ENCODE measurements at regions not wholly inside any gene's neighbourhood (a gene's known extent, or its start where the extent isn't known, plus 50 kb on each side); places are given as distances from the start of the nearest gene placed in this dataset.
"Not testable (repeated sequence)": the region's sequence is repeated elsewhere in the genome, so short reads cannot be mapped to it uniquely, and the experiment has no call there.

- TF ChIP-seq RAD21 (IDR thresholded peaks at IDR 0.05); YY1 (IDR thresholded peaks at IDR 0.05); CTCF (IDR thresholded peaks at IDR 0.05; ENCODE audit: low read depth, low read length, missing input control); TAF1 (conservative IDR thresholded peaks at IDR 0.05); REST (IDR thresholded peaks at IDR 0.05); JUND (IDR thresholded peaks at IDR 0.05); EGR1 (IDR thresholded peaks at IDR 0.05; ENCODE audit: low read depth in 2 of 2); ZBTB33 (IDR thresholded peaks at IDR 0.05); GABPA (IDR thresholded peaks at IDR 0.05 in 1 of 2, conservative IDR thresholded peaks at IDR 0.05 in 1 of 2): not testable (repeated sequence)
These were observed 724.2 kb downstream of the KLHL13 start for GRCh38 chrX:117392360-117392759.
